HCT116 (cell line): ENCODE measurements at regions not wholly inside any gene's neighbourhood (a gene's known extent, or its start where the extent isn't known, plus 50 kb on each side); places are given as distances from the start of the nearest gene placed in this dataset.

Experiments used
- ATAC-seq: fragments of 200-7000 bp; cut with Tn5 transposase; 2 replicates; pipeline ENCODE4 v1.9.1; 2020; ENCODE audit warnings: mild to moderate bottlenecking, moderate library complexity
- BruUV-seq: library from RNA; stranded (reverse); fragments of 400-500 nt; replicated peaks from 2 replicates; lab custom pipeline; 2021; lab: Mats Ljungman, UMichigan
- CTCF ChIA-PET: fragments of 300-600 bp; sonication (Branson Sonifier 250); formaldehyde crosslinking; loops from one replicate; lab custom pipeline; 2021; ENCODE audit warnings: antibody characterized with exemption; lab: Charles Lee
- POLR2A ChIA-PET: fragments of 300-600, 350-600 bp; sonication (Branson Sonifier 250); formaldehyde crosslinking; loops from one replicate; lab custom pipeline; 2021; ENCODE audit warnings: antibody characterized with exemption; lab: Charles Lee
- RAD21 ChIA-PET, 2 experiments: fragments of 300-600 bp; sonication (Branson Sonifier 250); formaldehyde crosslinking; loops; one replicate each; lab custom pipeline; 2023; ENCODE audit warnings: low total read pairs in 2 of 2; ENCODE audit not compliant: uncharacterized antibody in 2 of 2, unreplicated experiment in 2 of 2, low non-redundant PET in 1 of 2; lab: Charles Lee
- DNase-seq: peaks from one replicate; pipeline ENCODE4 v3.0.0-alpha.2; 2010; ENCODE audit warnings: low read depth, low spot score
- H2AFZ ChIP-seq: fragments of 200-600 bp; shearing (Covaris generic), sonication (generic); 2 replicates; pipeline ENCODE4 v1.6.1; 2017; ENCODE audit warnings: low read depth, mixed run types, mixed read lengths, antibody characterized with exemption, low read length; ENCODE audit not compliant: poor library complexity, severe bottlenecking
- H3K27ac ChIP-seq: 2 replicates; pipeline ENCODE4 v1.5.1; 2012; ENCODE audit warnings: low read depth, low read length
- H3K27me3 ChIP-seq: fragments of 200-600 bp; sonication (generic); 2 replicates; pipeline ENCODE4 v1.6.1; 2016; ENCODE audit warnings: mixed run types, low read length, mixed read lengths; ENCODE audit not compliant: insufficient read depth
- H3K36me3 ChIP-seq, 2 experiments: fragments of 200-500 bp in 1 of 2; fragments of 200-600 bp in 1 of 2; sonication (Bioruptor generic) in 1 of 2; sonication (generic) in 1 of 2; 2 replicates each; pipeline versions ENCODE4 v1.5.1 to v1.6.1; 2014 to 2016; ENCODE audit warnings: low read length in 2 of 2, inconsistent platforms in 1 of 2, mixed read lengths in 1 of 2, mixed run types in 1 of 2; ENCODE audit not compliant: insufficient read depth in 2 of 2, control insufficient read depth in 1 of 2
- H3K4me1 ChIP-seq, 2 experiments: fragments of 200-600 bp in 1 of 2; sonication (generic) in 1 of 2; 2 replicates each; pipeline versions ENCODE4 v1.5.1 to v1.6.1; 2012 to 2017; ENCODE audit warnings: low read length in 2 of 2, inconsistent platforms in 1 of 2, mild to moderate bottlenecking in 1 of 2, mixed read lengths in 1 of 2, mixed run types in 1 of 2, moderate library complexity in 1 of 2; ENCODE audit not compliant: insufficient read depth in 2 of 2, control insufficient read depth in 1 of 2
- H3K4me2 ChIP-seq: fragments of 200-600 bp; sonication (generic); 2 replicates; pipeline ENCODE4 v1.6.1; 2017; ENCODE audit warnings: mixed run types, low read length, mixed read lengths
- H3K4me3 ChIP-seq, 2 experiments: fragments of 200-600 bp in 1 of 2; sonication (generic) in 1 of 2; replicated peaks in 1 of 2; 2 replicates each; pipeline ENCODE4 v1.5.1; 2011 to 2016; ENCODE audit warnings: low read length in 2 of 2, control low read depth in 1 of 2, low read depth in 1 of 2, mild to moderate bottlenecking in 1 of 2, mixed read lengths in 1 of 2, mixed run types in 1 of 2
- H3K79me2 ChIP-seq: fragments of 200-600 bp; sonication (generic); 2 replicates; pipeline ENCODE4 v1.6.1; 2017; ENCODE audit warnings: mild to moderate bottlenecking, mixed run types, low read length, moderate library complexity, mixed read lengths; ENCODE audit not compliant: insufficient read depth
- H3K9ac ChIP-seq: fragments of 200-600 bp; sonication (generic); 2 replicates; pipeline ENCODE4 v1.6.1; 2016; ENCODE audit warnings: low read length, mixed read lengths
- H3K9me2 ChIP-seq: fragments of 200-600 bp; sonication (generic), shearing (Covaris generic); 2 replicates; pipeline ENCODE4 v1.6.1; 2017; ENCODE audit warnings: mixed run types, mild to moderate bottlenecking, moderate library complexity; ENCODE audit not compliant: insufficient read depth
- H3K9me3 ChIP-seq, 2 experiments: fragments of 200-500 bp in 1 of 2; fragments of 200-600 bp in 1 of 2; sonication (Bioruptor generic) in 1 of 2; sonication (generic) in 1 of 2; 2 replicates each; pipeline ENCODE4 v1.6.1; 2014 to 2017; ENCODE audit warnings: low read length in 2 of 2, mixed read lengths in 2 of 2, inconsistent platforms in 1 of 2, low read depth in 1 of 2, mild to moderate bottlenecking in 1 of 2, mixed run types in 1 of 2, moderate library complexity in 1 of 2; ENCODE audit not compliant: control insufficient read depth in 1 of 2, insufficient read depth in 1 of 2
- H4K20me1 ChIP-seq: fragments of 200-600 bp; sonication (generic), shearing (Covaris generic); 2 replicates; pipeline ENCODE4 v1.6.1; 2017; ENCODE audit warnings: mixed run types, mild to moderate bottlenecking, moderate library complexity; ENCODE audit not compliant: insufficient read depth
- CBX3 ChIP-seq: IDR thresholded peaks from 2 replicates; pipeline ENCODE4 v1.6.1; 2012; ENCODE audit warnings: low read depth
- EGR1 ChIP-seq: IDR thresholded peaks from 2 replicates; pipeline ENCODE4 v1.6.1; 2012; ENCODE audit warnings: low read depth
- ELF1 ChIP-seq: IDR thresholded peaks from 2 replicates; pipeline ENCODE4 v1.6.1; 2012; ENCODE audit warnings: low read depth, borderline replicate concordance
- EZH2 ChIP-seq: fragments of 200-600 bp; sonication (generic); IDR thresholded peaks from 2 replicates; pipeline ENCODE4 v1.6.1; 2017; ENCODE audit warnings: antibody characterized with exemption, mixed run types
- EZH2phosphoT487 ChIP-seq: fragments of 200-600 bp; IDR thresholded peaks from 2 replicates; pipeline ENCODE4 v1.6.1; 2018; ENCODE audit warnings: antibody characterized with exemption, borderline replicate concordance
- JUND ChIP-seq: IDR thresholded peaks from 2 replicates; pipeline ENCODE4 v1.6.1; 2012
- POLR2A ChIP-seq: IDR thresholded peaks from 2 replicates; pipeline ENCODE4 v1.7.0; 2011; ENCODE audit warnings: borderline replicate concordance; ENCODE audit not compliant: insufficient read depth, insufficient read length; ENCODE audit errors: extremely low read depth
- SP1 ChIP-seq: IDR thresholded peaks from 2 replicates; pipeline ENCODE4 v1.6.1; 2012; ENCODE audit warnings: low read depth
- ZNF274 ChIP-seq: fragments of 200-500 bp; sonication (Bioruptor generic); IDR thresholded peaks from 2 replicates; pipeline ENCODE4 v1.6.1; 2014; ENCODE audit warnings: mild to moderate bottlenecking, low read depth, low read length, inconsistent platforms
- intact Hi-C: fragments of 100-400 bp; cut with micrococcal nuclease; formaldehyde crosslinking; loops from 2 replicates; pipeline ENCODE4 v1.10.0; 2022
- TF ChIP-seq, protein P1 (sequence below): IDR thresholded peaks from 2 replicates; pipeline ENCODE4 v1.6.1; 2011; ENCODE audit warnings: mild to moderate bottlenecking, low read length, moderate library complexity; ENCODE audit not compliant: insufficient replicate concordance; ENCODE audit errors: extremely low read depth
- TF ChIP-seq, protein P2 (sequence below), 3 experiments: fragments of 200-600 bp in 1 of 3; sonication (generic) in 1 of 3; IDR thresholded peaks in 2 of 3; conservative IDR thresholded peaks in 1 of 3; 2 replicates each; pipeline ENCODE4 v1.5.1; 2012 to 2017; ENCODE audit warnings: low read depth in 2 of 3, low read length in 2 of 3, antibody characterized with exemption in 1 of 3, borderline replicate concordance in 1 of 3, control low read depth in 1 of 3, mild to moderate bottlenecking in 1 of 3, mixed read lengths in 1 of 3, mixed run types in 1 of 3, moderate library complexity in 1 of 3; ENCODE audit not compliant: insufficient read depth in 1 of 3
- TF ChIP-seq, protein P3 (sequence below): IDR thresholded peaks from 2 replicates; pipeline ENCODE4 v1.6.1; 2012
- TF ChIP-seq, protein P4 (sequence below): IDR thresholded peaks from 2 replicates; pipeline ENCODE4 v1.6.1; 2012; ENCODE audit warnings: low read depth

DNA sequence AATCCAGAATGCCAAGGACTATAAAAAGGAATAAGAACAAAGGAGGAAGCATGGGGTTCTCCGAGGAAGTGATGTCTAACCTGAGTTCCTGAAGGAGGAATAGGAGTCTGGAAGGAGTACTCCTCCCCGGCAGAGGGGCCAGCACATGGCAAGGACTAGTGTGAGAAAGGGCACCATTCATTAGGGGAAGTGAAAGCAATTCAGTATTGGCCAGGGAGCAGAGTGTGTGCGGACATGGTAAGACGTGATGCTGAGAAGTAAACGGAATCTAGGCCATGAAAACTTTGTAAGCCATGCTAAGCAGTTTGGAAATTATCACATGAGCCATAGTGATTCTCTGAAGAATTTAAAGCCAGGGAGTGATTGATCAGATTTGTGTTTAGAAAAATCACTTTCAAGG, 218.9 kb upstream of the PRDM1 start:
- Histone ChIP-seq H3K4me2 (no peak overlapping the region), H3K36me3 (no peaks in the 10 kb centered on the region), H3K9ac (no peak overlapping the region), H4K20me1 (no peaks in the 10 kb centered on the region), H3K79me2 (no peaks in the 10 kb centered on the region), H2AFZ (no peak overlapping the region), H3K9me2 (no peaks in the 10 kb centered on the region), H3K27ac (no peak overlapping the region), H3K27me3 (no peaks in the 10 kb centered on the region), H3K4me3 (no peak overlapping the region), H3K4me1 (no peaks in the 10 kb centered on the region), H3K9me3 (no peaks in the 10 kb centered on the region)
- BruUV-seq, result no TSS peak
- POLR2A ChIA-PET, result no interaction called here
- RAD21 ChIA-PET, result no interaction called here
- TF ChIP-seq, protein P1, sequence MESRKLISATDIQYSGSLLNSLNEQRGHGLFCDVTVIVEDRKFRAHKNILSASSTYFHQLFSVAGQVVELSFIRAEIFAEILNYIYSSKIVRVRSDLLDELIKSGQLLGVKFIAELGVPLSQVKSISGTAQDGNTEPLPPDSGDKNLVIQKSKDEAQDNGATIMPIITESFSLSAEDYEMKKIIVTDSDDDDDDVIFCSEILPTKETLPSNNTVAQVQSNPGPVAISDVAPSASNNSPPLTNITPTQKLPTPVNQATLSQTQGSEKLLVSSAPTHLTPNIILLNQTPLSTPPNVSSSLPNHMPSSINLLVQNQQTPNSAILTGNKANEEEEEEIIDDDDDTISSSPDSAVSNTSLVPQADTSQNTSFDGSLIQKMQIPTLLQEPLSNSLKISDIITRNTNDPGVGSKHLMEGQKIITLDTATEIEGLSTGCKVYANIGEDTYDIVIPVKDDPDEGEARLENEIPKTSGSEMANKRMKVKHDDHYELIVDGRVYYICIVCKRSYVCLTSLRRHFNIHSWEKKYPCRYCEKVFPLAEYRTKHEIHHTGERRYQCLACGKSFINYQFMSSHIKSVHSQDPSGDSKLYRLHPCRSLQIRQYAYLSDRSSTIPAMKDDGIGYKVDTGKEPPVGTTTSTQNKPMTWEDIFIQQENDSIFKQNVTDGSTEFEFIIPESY, result no peak
- TF ChIP-seq POLR2A (no peak), EZH2phosphoT487 (no peak), CBX3 (no peak), EGR1 (no peak), SP1 (no peak), EZH2 (no peak), JUND (no peak), ELF1 (no peak), ZNF274 (no peak)
- TF ChIP-seq, protein P2, sequence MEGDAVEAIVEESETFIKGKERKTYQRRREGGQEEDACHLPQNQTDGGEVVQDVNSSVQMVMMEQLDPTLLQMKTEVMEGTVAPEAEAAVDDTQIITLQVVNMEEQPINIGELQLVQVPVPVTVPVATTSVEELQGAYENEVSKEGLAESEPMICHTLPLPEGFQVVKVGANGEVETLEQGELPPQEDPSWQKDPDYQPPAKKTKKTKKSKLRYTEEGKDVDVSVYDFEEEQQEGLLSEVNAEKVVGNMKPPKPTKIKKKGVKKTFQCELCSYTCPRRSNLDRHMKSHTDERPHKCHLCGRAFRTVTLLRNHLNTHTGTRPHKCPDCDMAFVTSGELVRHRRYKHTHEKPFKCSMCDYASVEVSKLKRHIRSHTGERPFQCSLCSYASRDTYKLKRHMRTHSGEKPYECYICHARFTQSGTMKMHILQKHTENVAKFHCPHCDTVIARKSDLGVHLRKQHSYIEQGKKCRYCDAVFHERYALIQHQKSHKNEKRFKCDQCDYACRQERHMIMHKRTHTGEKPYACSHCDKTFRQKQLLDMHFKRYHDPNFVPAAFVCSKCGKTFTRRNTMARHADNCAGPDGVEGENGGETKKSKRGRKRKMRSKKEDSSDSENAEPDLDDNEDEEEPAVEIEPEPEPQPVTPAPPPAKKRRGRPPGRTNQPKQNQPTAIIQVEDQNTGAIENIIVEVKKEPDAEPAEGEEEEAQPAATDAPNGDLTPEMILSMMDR (IDR thresholded peaks at IDR 0.05 in 2 of 3, conservative IDR thresholded peaks at IDR 0.05 in 1 of 3; ENCODE audit: borderline replicate concordance in 1 of 3, insufficient read depth in 1 of 3, low read depth in 2 of 3, low read length in 2 of 3), result no peak
- TF ChIP-seq, protein P3, sequence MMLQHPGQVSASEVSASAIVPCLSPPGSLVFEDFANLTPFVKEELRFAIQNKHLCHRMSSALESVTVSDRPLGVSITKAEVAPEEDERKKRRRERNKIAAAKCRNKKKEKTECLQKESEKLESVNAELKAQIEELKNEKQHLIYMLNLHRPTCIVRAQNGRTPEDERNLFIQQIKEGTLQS, result no peak
- TF ChIP-seq, protein P4, sequence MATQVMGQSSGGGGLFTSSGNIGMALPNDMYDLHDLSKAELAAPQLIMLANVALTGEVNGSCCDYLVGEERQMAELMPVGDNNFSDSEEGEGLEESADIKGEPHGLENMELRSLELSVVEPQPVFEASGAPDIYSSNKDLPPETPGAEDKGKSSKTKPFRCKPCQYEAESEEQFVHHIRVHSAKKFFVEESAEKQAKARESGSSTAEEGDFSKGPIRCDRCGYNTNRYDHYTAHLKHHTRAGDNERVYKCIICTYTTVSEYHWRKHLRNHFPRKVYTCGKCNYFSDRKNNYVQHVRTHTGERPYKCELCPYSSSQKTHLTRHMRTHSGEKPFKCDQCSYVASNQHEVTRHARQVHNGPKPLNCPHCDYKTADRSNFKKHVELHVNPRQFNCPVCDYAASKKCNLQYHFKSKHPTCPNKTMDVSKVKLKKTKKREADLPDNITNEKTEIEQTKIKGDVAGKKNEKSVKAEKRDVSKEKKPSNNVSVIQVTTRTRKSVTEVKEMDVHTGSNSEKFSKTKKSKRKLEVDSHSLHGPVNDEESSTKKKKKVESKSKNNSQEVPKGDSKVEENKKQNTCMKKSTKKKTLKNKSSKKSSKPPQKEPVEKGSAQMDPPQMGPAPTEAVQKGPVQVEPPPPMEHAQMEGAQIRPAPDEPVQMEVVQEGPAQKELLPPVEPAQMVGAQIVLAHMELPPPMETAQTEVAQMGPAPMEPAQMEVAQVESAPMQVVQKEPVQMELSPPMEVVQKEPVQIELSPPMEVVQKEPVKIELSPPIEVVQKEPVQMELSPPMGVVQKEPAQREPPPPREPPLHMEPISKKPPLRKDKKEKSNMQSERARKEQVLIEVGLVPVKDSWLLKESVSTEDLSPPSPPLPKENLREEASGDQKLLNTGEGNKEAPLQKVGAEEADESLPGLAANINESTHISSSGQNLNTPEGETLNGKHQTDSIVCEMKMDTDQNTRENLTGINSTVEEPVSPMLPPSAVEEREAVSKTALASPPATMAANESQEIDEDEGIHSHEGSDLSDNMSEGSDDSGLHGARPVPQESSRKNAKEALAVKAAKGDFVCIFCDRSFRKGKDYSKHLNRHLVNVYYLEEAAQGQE, result no peak
- ATAC-seq (no peak), DNase-seq (no peak)
- CTCF ChIA-PET, result no interaction called here
- intact Hi-C loops, result no loop called here
